GM12878 (cell line): ENCODE measurements at regions not wholly inside any gene's neighbourhood (a gene's known extent, or its start where the extent isn't known, plus 50 kb on each side); places are given as distances from the start of the nearest gene placed in this dataset.

ENCODE experiments used
- CBX5 ChIP-seq: sonication (generic); IDR thresholded peaks from 2 replicates; pipeline ENCODE4 v1.6.1; 2016; ENCODE audit warnings: low read depth, moderate library complexity, mild to moderate bottlenecking, inconsistent platforms
- CEBPZ ChIP-seq: fragments of 150-350 bp; IDR thresholded peaks from 2 replicates; pipeline ENCODE4 v1.6.1; 2016; ENCODE audit warnings: low read depth, low read length
- CHD1 ChIP-seq: IDR thresholded peaks from 2 replicates; pipeline ENCODE4 v1.6.1; 2012; ENCODE audit warnings: low read depth, low read length, improper control_type of control experiment
- CHD2 ChIP-seq: IDR thresholded peaks from 2 replicates; pipeline ENCODE4 v1.6.1; 2011; ENCODE audit warnings: low read depth, low read length, improper control_type of control experiment, borderline replicate concordance
- CHD4 ChIP-seq: fragments of 200-600 bp; sonication (generic); IDR thresholded peaks from 2 replicates; pipeline ENCODE4 v1.6.1; 2016; ENCODE audit warnings: mild to moderate bottlenecking
- DPF2 ChIP-seq: fragments of 450-650 bp; IDR thresholded peaks from 2 replicates; pipeline ENCODE4 v1.6.1; 2017; ENCODE audit warnings: mild to moderate bottlenecking
- ELK1 ChIP-seq: IDR thresholded peaks from 2 replicates; pipeline ENCODE4 v1.6.1; 2012; ENCODE audit warnings: low read depth, low read length, improper control_type of control experiment
- EZH2 ChIP-seq: IDR thresholded peaks from 2 replicates; pipeline ENCODE4 v1.6.1; 2012; ENCODE audit warnings: low read depth, mild to moderate bottlenecking, control low read depth, inconsistent platforms, low read length, borderline replicate concordance; ENCODE audit not compliant: control insufficient read depth
- IKZF1 ChIP-seq: fragments of 450-650 bp; conservative IDR thresholded peaks from 2 replicates; pipeline ENCODE4 v1.6.1; 2017; ENCODE audit warnings: antibody characterized with exemption, mild to moderate bottlenecking
- IKZF2 ChIP-seq, 2 experiments: fragments of 450-650 bp; IDR thresholded peaks; 2 replicates each; pipeline ENCODE4 v1.6.1; 2017; ENCODE audit warnings: mild to moderate bottlenecking in 2 of 2, moderate library complexity in 2 of 2
- MAX ChIP-seq: IDR thresholded peaks from 2 replicates; pipeline ENCODE4 v1.6.1; 2012; ENCODE audit warnings: low read depth, low read length, improper control_type of control experiment
- MTA2 ChIP-seq: fragments of 450-650 bp; IDR thresholded peaks from 2 replicates; pipeline ENCODE4 v1.6.1; 2016; ENCODE audit warnings: low read depth, mild to moderate bottlenecking, moderate library complexity
- MTA3 ChIP-seq: IDR thresholded peaks from 2 replicates; pipeline ENCODE4 v1.6.1; 2012; ENCODE audit warnings: low read length, inconsistent platforms, borderline replicate concordance
- POLR2A ChIP-seq: IDR thresholded peaks from 2 replicates; pipeline ENCODE4 v1.6.1; 2011; ENCODE audit warnings: low read depth, mild to moderate bottlenecking, low read length
- RUNX3 ChIP-seq: IDR thresholded peaks from 2 replicates; pipeline ENCODE4 v1.6.1; 2012; ENCODE audit warnings: low read length, inconsistent platforms
- SKIL ChIP-seq: fragments of 450-650 bp; IDR thresholded peaks from 2 replicates; pipeline ENCODE4 v1.6.1; 2017; ENCODE audit warnings: mild to moderate bottlenecking, low read depth, inconsistent platforms; ENCODE audit not compliant: poor library complexity, severe bottlenecking
- SUPT20H ChIP-seq: IDR thresholded peaks from 2 replicates; pipeline ENCODE4 v1.6.1; 2011; ENCODE audit warnings: low read depth, mild to moderate bottlenecking, low read length, moderate library complexity, borderline replicate concordance; ENCODE audit not compliant: control insufficient read depth
- ZBTB40 ChIP-seq: fragments of 450-650 bp; IDR thresholded peaks from 2 replicates; pipeline ENCODE4 v1.6.1; 2016; ENCODE audit warnings: mild to moderate bottlenecking, moderate library complexity, borderline replicate concordance
- ZNF274 ChIP-seq: IDR thresholded peaks from one replicate; pipeline ENCODE4 v1.8.0; 2011; ENCODE audit not compliant: insufficient read length, insufficient read depth

- TF ChIP-seq SKIL (peak; percentile 75), ZNF274 (no peak), IKZF1 (peak; percentile 80), CBX5 (0 out of 2 replicates have a peak, but pooled peaks have one; percentile 37), EZH2 (no peak), POLR2A (no peak), MTA2 (peak; percentile 97), CHD4 (no peak), SUPT20H (no peak), CEBPZ (no peak), MTA3 (peak; percentile 80), IKZF2 (IDR thresholded peaks at IDR 0.05) (peak; percentile 80 to 85), CHD1 (no peak), ELK1 (no peak), ZBTB40 (no peak), RUNX3 (peak; percentile 80), MAX (no peak), DPF2 (peak; percentile 84), CHD2 (no peak; the same call in 1 of the 2 replicates)
Observed at GRCh38 chrX:45762699-45763647, 562.3 kb upstream of the DIPK2B start (continued).
